ENCODE measurements at regions not wholly inside any gene's neighbourhood (a gene's known extent, or its start where the extent isn't known, plus 50 kb on each side); places are given as distances from the start of the nearest gene placed in this dataset.

DNA sequence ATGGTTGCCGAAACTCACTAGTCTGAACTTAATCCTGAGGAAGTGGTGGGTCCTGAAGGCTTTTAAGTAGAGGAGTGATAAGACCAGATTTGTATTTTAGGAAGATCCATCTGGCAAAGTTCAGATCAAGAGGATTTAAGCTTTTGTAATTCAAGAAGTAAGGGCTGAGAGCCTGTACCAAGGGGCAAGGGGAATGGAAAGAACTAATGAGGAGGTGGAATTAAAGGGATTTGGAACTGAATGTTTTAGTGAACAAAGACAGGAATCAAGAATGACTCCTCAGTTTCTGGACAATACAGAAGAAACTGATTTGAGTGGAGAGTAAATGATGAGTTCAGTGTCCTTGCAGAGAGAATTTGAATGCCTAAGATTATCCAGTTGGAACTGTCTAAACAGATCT, 249.0 kb downstream of the C7orf25 start:
- ATAC-seq (ENCODE audit: low read depth): no peak

DNA sequence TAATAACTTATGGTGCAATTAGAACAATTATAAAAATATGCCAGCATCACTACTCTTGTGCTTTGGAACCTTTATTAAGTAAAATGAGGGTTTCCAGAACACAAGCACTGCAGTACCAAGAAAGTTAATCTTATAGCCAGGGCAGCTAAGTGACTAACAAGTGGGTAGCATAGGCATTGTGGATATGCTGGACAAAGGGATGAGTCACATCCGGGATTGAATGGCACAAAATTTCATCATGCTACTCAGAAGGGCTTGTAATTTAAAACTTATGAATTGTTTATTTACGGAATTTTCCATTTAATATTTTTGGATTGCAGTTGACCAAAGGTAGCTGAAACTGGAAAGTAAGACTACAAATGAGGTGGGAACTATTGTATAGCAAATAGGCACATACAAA, 250.6 kb downstream of the C7orf25 start:
- Mint-ChIP-seq H3K4me1 (no peaks in the 10 kb centered on the region), H3K9me3 (peaks cover 6% of the 10 kb centered on the region), H3K4me3 (no peak overlapping the region), H3K36me3 (ENCODE audit: low read depth) (no peaks in the 10 kb centered on the region), H3K27ac (no peak overlapping the region), H3K27me3 (no peaks in the 10 kb centered on the region)
- no peak for DNase-seq
- ChIA-PET POLR2A (no interaction called here), CTCF (no interaction called here)
- no peak for ATAC-seq (ENCODE audit: low read depth)
- TF ChIP-seq, protein P1, sequence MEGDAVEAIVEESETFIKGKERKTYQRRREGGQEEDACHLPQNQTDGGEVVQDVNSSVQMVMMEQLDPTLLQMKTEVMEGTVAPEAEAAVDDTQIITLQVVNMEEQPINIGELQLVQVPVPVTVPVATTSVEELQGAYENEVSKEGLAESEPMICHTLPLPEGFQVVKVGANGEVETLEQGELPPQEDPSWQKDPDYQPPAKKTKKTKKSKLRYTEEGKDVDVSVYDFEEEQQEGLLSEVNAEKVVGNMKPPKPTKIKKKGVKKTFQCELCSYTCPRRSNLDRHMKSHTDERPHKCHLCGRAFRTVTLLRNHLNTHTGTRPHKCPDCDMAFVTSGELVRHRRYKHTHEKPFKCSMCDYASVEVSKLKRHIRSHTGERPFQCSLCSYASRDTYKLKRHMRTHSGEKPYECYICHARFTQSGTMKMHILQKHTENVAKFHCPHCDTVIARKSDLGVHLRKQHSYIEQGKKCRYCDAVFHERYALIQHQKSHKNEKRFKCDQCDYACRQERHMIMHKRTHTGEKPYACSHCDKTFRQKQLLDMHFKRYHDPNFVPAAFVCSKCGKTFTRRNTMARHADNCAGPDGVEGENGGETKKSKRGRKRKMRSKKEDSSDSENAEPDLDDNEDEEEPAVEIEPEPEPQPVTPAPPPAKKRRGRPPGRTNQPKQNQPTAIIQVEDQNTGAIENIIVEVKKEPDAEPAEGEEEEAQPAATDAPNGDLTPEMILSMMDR (IDR thresholded peaks at IDR 0.05): no peak
- intact Hi-C loops (cut with micrococcal nuclease): no loop called here

More for the DNA sequence above, 249.0 kb downstream of the C7orf25 start:
- DNase-seq: no peak
- ChIA-PET POLR2A (no interaction called here), CTCF (no interaction called here)
- Mint-ChIP-seq H3K27ac (no peak overlapping the region), H3K4me3 (no peak overlapping the region), H3K27me3 (no peaks in the 10 kb centered on the region), H3K36me3 (ENCODE audit: low read depth) (no peaks in the 10 kb centered on the region), H3K9me3 (peaks cover 18% of the 10 kb centered on the region), H3K4me1 (no peaks in the 10 kb centered on the region)
- intact Hi-C loops (cut with micrococcal nuclease): no loop called here
- TF ChIP-seq, protein P1 (IDR thresholded peaks at IDR 0.05): no peak

DNA sequence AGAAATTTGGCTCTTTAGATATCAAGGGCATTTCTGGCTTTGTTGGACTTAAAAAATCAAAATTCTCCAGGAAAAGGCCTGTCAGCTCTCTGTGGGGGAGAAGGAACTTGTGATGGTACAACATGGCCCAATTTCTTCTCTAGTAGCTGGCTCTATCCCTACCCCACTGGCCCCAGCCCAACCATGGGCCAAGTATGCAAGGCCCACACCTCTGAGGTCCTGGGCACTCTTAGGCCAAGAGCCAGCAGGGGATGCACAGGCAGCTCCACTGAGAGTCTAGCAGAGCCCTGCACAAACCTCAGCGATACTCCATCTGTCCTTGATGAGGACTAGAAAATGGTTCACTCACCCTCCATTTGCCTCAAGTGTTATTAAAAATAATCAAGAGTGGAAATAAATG, 261.2 kb downstream of the C7orf25 start:
- POLR2A ChIA-PET: no interaction called here

DNA sequence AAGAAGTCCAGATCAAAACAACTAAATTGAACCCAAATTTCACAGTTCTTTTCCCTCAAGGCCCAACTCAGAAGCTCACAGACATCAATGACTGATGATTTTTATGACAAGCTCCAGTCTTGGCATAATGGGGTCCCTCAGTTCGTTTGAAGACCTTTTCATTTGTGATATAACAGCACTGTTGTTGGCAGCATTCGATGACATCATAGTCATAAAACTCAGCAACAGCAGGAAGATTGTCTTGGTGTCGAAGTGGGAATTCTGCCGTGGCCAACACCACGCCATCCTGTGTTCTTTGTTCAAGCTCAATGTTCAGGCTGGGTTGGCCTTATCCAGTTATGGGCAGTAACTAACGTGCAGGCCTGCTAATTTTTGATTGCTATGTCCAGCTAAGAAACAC, 261.7 kb downstream of the C7orf25 start:
- ATAC-seq (ENCODE audit: low read depth) (no peak), DNase-seq (no peak)
- H3K4me1 Mint-ChIP-seq: no peaks in the 10 kb centered on the region
- TF ChIP-seq, protein P1 (IDR thresholded peaks at IDR 0.05): no peak
- H3K36me3 Mint-ChIP-seq (ENCODE audit: low read depth): no peaks in the 10 kb centered on the region
- CTCF ChIA-PET: no interaction called here
- no peaks in the 10 kb centered on the region for H3K27me3 Mint-ChIP-seq
- intact Hi-C loops (cut with micrococcal nuclease): no loop called here
- POLR2A ChIA-PET: no interaction called here
- H3K4me3 Mint-ChIP-seq: no peak overlapping the region
- H3K27ac Mint-ChIP-seq: no peak overlapping the region
- peaks cover 5% of the 10 kb centered on the region for H3K9me3 Mint-ChIP-seq

More for the DNA sequence above, 261.2 kb downstream of the C7orf25 start:
- Mint-ChIP-seq H3K4me1 (no peaks in the 10 kb centered on the region), H3K36me3 (ENCODE audit: low read depth) (no peaks in the 10 kb centered on the region), H3K27me3 (no peaks in the 10 kb centered on the region), H3K9me3 (peaks cover 9% of the 10 kb centered on the region), H3K27ac (no peak overlapping the region), H3K4me3 (no peak overlapping the region)
- TF ChIP-seq, protein P1 (IDR thresholded peaks at IDR 0.05): no peak
- DNase-seq: no peak
- CTCF ChIA-PET: no interaction called here
- no peak for ATAC-seq (ENCODE audit: low read depth)
- intact Hi-C loops (cut with micrococcal nuclease): no loop called here

DNA sequence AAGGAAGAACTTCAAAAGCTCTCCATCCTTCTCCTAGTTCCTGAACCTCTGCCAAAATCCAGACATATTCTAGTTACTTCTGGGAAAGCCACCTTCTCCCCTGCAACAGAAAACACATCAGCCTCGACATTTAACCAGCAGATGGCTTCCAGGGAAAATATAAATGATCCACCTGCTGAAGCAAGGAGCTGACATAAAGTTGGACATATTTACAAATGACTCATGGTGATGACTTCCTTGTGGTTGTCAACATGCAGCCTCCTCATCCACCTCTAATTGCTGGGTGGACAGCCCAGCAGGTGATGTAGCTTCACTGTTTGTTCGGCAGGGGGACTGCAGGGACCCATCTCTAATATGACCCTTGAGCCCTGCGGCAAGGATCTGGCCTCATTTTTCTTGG, 266.0 kb downstream of the C7orf25 start:
- intact Hi-C loops (cut with micrococcal nuclease): no loop called here
- ChIA-PET POLR2A (no interaction called here), CTCF (no interaction called here)
- Mint-ChIP-seq H3K4me3 (no peak overlapping the region), H3K9me3 (no peaks in the 10 kb centered on the region), H3K36me3 (ENCODE audit: low read depth) (no peaks in the 10 kb centered on the region), H3K27ac (no peak overlapping the region), H3K27me3 (peaks cover 2% of the 10 kb centered on the region), H3K4me1 (no peaks in the 10 kb centered on the region)
- TF ChIP-seq, protein P1 (IDR thresholded peaks at IDR 0.05): no peak
- DNase-seq (no peak), ATAC-seq (ENCODE audit: low read depth) (no peak)

All from activated B cell treated with CpG ODN at 0.5 μM for 24 hours (primary cell).